ENCODE measurements at regions not wholly inside any gene's neighbourhood (a gene's known extent, or its start where the extent isn't known, plus 50 kb on each side); places are given as distances from the start of the nearest gene placed in this dataset.

GRCh38 chr6:4403023-4403752 is 267.8 kb upstream of the ECI2 start:
- Histone ChIP-seq H3K27me3 (ENCODE audit: control insufficient read depth, insufficient read depth, low read length) (no peaks in the 10 kb centered on the region), H3K4me3 (ENCODE audit: low read depth, low read length) (no peak overlapping the region), H3K9me3 (ENCODE audit: control insufficient read depth, insufficient read depth, low read length) (no peaks in the 10 kb centered on the region; the same call in 1 of the 2 replicates), H3K27ac (ENCODE audit: low read depth, low read length) (no peak overlapping the region)
- CTCF ChIA-PET, result no interaction called here
- no peak for TF ChIP-seq CTCF (IDR thresholded peaks at IDR 0.05; ENCODE audit: low read depth, low read length)
- POLR2A ChIA-PET, result no interaction called here
- DNase-seq (ENCODE audit: low read depth, low spot score), result no peak

- CTCF ChIA-PET, result no interaction called here
- peak; percentile 39 for DNase-seq (ENCODE audit: low read depth, low spot score)
- POLR2A ChIA-PET, result no interaction called here
- TF ChIP-seq CTCF (IDR thresholded peaks at IDR 0.05; ENCODE audit: low read depth, low read length), result no peak
- H3K27me3 ChIP-seq (ENCODE audit: control insufficient read depth, insufficient read depth, low read length), result no peaks in the 10 kb centered on the region
- H3K4me3 ChIP-seq (ENCODE audit: low read depth, low read length), result no peak overlapping the region
- H3K9me3 ChIP-seq (ENCODE audit: control insufficient read depth, insufficient read depth, low read length), result no peaks in the 10 kb centered on the region; the same call in 1 of the 2 replicates
- peak overlapping the region; percentile 49 for H3K27ac ChIP-seq (ENCODE audit: low read depth, low read length)
These were observed 267.2 kb upstream of the ECI2 start for GRCh38 chr6:4402477-4402976.

- no peak for TF ChIP-seq CTCF (IDR thresholded peaks at IDR 0.05; ENCODE audit: low read depth, low read length)
- ChIA-PET CTCF (no interaction called here), POLR2A (interaction anchor here (0.5 kb wide), 1 partner anchor 416 kb away, joined by 3 read pairs; no protein-coding TSS in a partner anchor)
- Histone ChIP-seq H3K27ac (ENCODE audit: low read depth, low read length) (no peak overlapping the region), H3K4me3 (ENCODE audit: low read depth, low read length) (no peak overlapping the region), H3K27me3 (ENCODE audit: control insufficient read depth, insufficient read depth, low read length) (no peaks in the 10 kb centered on the region), H3K9me3 (ENCODE audit: control insufficient read depth, insufficient read depth, low read length) (no peaks in the 10 kb centered on the region; the same call in 1 of the 2 replicates)
- no peak for DNase-seq (ENCODE audit: low read depth, low spot score)
These were observed 266.3 kb upstream of the ECI2 start for GRCh38 chr6:4401408-4402368.

- DNase-seq (ENCODE audit: low read depth, low spot score), result no peak
- Histone ChIP-seq H3K9me3 (ENCODE audit: control insufficient read depth, insufficient read depth, low read length) (no peaks in the 10 kb centered on the region), H3K27me3 (ENCODE audit: control insufficient read depth, insufficient read depth, low read length) (no peaks in the 10 kb centered on the region), H3K27ac (ENCODE audit: low read depth, low read length) (no peak overlapping the region), H3K4me3 (ENCODE audit: low read depth, low read length) (no peak overlapping the region)
- POLR2A ChIA-PET, result no interaction called here
- CTCF ChIA-PET, result no interaction called here
- TF ChIP-seq CTCF (IDR thresholded peaks at IDR 0.05; ENCODE audit: low read depth, low read length), result no peak
These were observed 264.3 kb upstream of the ECI2 start for GRCh38 chr6:4399656-4400055.

GRCh38 chr6:4398791-4399190 is 263.4 kb upstream of the ECI2 start:
- ChIA-PET POLR2A (no interaction called here), CTCF (no interaction called here)
- Histone ChIP-seq H3K9me3 (ENCODE audit: control insufficient read depth, insufficient read depth, low read length) (no peaks in the 10 kb centered on the region), H3K4me3 (ENCODE audit: low read depth, low read length) (no peak overlapping the region), H3K27me3 (ENCODE audit: control insufficient read depth, insufficient read depth, low read length) (no peaks in the 10 kb centered on the region), H3K27ac (ENCODE audit: low read depth, low read length) (no peak overlapping the region)
- DNase-seq (ENCODE audit: low read depth, low spot score), result peak; percentile 16
- TF ChIP-seq CTCF (IDR thresholded peaks at IDR 0.05; ENCODE audit: low read depth, low read length), result no peak
